HG02623 (cell line): ENCODE measurements at regions not wholly inside any gene's neighbourhood (a gene's known extent, or its start where the extent isn't known, plus 50 kb on each side); places are given as distances from the start of the nearest gene placed in this dataset.

Experiments
- ATAC-seq: cut with Tn5 transposase; IDR thresholded peaks from one replicate; pipeline ENCODE4 v1.9.1; 2021; ENCODE audit warnings: moderate library complexity; ENCODE audit not compliant: unreplicated experiment

DNA sequence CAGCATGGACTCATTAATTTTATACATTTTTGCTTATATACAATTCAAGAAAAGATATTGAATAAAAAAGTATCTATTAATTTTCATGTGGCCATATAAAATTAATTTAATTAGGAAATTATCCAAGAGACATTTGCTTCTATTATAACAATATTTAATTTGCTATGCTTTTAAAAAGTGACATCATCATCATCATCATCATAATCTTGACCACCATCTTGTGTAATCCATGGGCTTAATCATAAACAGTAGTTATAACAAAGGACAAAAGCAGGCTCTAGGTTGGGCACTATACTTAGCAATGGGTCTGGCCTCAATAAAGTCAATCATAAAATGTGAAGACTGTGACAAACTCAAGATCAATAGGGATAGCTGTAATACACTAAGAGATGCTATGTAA is 1031.6 kb downstream of the SLITRK1 start:
- ATAC-seq, result no peak

DNA sequence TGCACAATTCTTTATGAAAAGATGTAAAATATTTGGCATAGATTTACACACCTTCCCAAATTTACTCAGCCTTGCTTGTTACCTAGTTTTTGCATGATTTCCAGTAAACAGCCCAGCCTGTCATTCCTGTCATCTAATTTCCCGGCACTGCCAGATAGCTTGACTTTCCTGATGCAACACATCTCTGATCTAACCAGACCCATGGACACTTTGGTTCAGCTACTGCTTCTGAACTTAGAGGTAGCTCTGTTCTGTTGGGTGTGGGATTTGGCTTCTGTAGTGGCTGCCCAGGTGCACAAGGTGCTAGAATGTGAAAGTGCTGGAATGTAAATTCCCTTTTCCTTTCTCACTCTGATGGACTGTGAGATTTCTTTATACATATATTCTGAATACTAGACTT is 1033.5 kb downstream of the SLITRK1 start:
- ATAC-seq, result no peak

DNA sequence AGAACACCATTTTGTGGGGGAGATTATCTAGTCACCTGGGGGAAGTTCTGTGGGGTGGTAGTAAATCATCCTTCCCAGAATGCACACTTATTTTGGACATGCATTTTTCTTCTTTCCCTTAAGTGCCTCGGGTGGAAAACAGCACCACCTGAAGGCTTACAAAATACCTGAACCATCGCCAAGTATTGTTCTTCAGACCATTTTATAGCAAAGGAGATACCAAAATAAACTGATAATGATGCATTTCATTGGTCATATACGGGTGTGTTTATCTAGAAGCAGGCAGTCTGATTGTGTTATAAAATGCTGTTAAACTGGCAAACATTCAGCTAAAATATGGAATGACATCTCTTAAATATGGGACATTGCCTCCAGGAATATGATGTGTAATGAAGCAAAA is 1034.7 kb downstream of the SLITRK1 start:
- no peak for ATAC-seq

DNA sequence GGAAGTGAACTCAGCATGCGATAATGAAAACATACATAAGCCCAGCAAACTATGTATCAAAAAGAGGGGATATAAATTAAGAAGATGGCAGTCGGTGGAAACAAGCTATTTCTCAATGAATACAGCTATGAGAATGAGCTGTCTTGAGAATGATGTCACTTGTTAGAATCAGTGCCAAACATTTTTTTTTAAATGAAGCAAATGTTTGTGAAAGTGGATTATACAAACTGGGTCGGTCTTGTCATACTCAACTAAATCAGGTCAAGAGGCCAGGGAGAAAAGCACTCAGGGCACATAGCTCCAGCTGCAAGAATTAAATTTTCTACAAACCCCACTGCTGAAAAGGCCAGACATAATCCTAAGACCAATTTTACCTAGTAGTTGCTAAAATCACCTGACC is 1048.4 kb downstream of the SLITRK1 start:
- ATAC-seq, result no peak

GRCh38 chr13:82829040-82829439 is 1053.2 kb downstream of the SLITRK1 start:
- no peak for ATAC-seq

- ATAC-seq, result no peak
Measured at GRCh38 chr13:82827724-82828123, 1054.5 kb downstream of the SLITRK1 start.

- no peak for ATAC-seq
Measured at GRCh38 chr13:82822935-82823334, 1059.3 kb downstream of the SLITRK1 start.

GRCh38 chr13:82817133-82817532 is 1065.1 kb downstream of the SLITRK1 start:
- no peak for ATAC-seq

DNA sequence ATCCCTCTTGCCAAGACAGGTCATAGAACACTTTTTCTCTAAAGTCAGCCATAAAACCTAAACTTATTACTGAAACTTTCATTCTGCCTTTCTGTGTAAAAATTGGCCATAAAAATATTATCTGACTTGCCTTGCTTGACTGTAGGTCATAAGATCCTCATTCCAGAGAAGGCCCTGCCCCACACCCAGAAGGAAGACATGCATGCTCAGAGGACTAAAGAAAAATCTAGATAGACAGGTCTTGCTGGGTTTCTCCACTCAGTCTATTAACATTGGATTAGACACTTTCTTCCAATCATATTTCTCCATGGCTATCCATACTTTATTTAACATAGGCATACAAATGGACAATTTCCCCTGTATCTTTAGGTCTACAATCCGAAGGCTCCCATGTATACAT is 1066.5 kb downstream of the SLITRK1 start:
- no peak for ATAC-seq

- ATAC-seq, result no peak
Measured at GRCh38 chr13:82803341-82803740, 1078.9 kb downstream of the SLITRK1 start.

DNA sequence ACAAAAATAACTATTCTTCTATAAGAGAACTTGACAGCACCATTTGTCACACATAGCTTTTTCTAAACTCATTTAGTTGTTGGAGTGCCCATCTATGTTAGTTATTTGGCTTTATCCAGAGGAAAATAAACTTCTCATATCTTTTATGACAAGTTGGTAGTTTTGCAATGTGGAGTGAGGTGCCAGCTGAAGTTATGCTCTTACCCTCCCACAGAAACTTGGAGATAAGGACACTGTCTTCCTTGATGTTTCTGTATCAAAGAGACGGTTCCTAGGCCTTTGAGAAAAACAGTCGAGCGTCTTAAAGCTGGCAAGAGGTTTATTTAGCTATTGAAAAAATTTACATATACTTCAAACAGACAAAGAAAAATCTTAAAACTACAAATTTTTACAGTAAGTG is 1079.7 kb downstream of the SLITRK1 start:
- no peak for ATAC-seq

- no peak for ATAC-seq
Measured at GRCh38 chr13:82800391-82800790, 1081.9 kb downstream of the SLITRK1 start.

GRCh38 chr13:82797876-82798275 is 1084.4 kb downstream of the SLITRK1 start:
- ATAC-seq, result no peak

- ATAC-seq, result no peak
Measured at GRCh38 chr13:82791035-82791434, 1091.2 kb downstream of the SLITRK1 start.

DNA sequence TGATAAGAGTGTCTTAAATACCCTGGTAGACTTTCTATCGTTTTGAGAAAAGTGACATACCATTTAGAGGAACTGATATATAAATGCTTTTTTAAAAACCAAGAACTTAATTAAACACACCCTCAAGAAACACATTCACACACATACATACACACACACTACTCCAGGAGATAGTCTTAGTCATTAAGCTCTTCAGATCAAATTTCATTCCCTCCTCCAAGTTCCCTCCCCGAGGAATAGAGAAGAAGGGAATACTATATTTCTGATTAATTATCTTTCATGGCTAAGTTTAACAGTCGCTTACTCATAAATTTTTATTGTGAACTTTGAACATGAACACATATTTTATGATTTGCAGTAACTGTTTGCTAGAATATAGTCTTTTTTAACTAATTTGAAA is 1109.5 kb downstream of the SLITRK1 start:
- ATAC-seq, result no peak

GRCh38 chr13:82766732-82767321 is 1115.4 kb downstream of the SLITRK1 start:
- ATAC-seq, result no peak

- no peak for ATAC-seq
Measured at GRCh38 chr13:82758044-82758443, 1124.2 kb downstream of the SLITRK1 start.

DNA sequence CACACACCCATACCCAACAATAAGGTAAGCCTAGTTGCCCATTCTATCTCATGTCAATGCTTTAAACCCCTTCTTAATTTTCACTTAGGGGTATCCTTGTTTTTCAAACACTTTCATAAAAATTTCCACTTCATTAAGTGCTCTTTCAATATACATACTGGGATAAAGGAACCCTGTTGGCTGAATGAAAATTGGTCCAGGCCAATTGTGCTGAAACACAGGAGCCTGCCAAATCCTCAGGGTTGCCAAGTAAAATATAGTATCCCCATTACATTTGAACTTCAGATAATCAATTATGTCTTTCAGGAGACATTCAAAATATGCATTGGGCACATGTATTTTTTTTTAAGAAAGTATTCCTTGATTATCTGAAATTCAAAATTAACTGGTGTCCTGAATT is 1131.1 kb downstream of the SLITRK1 start:
- ATAC-seq, result no peak

GRCh38 chr13:82749551-82749950 is 1132.7 kb downstream of the SLITRK1 start:
- no peak for ATAC-seq

GRCh38 chr13:82747958-82748357 is 1134.3 kb downstream of the SLITRK1 start:
- no peak for ATAC-seq

DNA sequence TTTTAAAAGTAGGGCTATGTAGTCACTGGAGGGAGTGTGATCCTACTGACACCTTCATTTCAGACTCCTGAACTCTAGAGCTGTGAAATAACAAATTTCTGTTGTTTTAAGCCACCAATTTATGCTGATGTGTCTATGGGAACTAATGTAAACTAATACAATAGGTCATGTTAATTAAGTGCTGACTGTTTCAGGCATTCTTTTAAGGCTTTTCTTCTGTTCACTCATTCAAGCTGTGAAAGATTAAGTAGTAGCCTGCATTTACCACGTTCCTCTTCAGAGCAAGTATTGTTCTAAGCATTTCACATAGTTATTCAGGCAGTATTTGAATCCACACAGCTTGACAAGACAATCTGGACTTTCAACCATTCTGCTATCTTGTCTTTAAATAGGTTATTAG is 1135.0 kb downstream of the SLITRK1 start:
- ATAC-seq, result no peak

GRCh38 chr13:82740442-82740841 is 1141.8 kb downstream of the SLITRK1 start:
- ATAC-seq, result no peak

GRCh38 chr13:82739881-82740280 is 1142.4 kb downstream of the SLITRK1 start:
- ATAC-seq, result no peak

GRCh38 chr13:82729401-82729800 is 1152.9 kb downstream of the SLITRK1 start:
- ATAC-seq, result no peak
